G401 (cell line): ENCODE measurements at regions not wholly inside any gene's neighbourhood (a gene's known extent, or its start where the extent isn't known, plus 50 kb on each side); places are given as distances from the start of the nearest gene placed in this dataset.
A peak's percentile ranks its signal among the peaks of the same experiment; 100 is the strongest.
"Not testable (repeated sequence)": the region's sequence is repeated elsewhere in the genome, so short reads cannot be mapped to it uniquely, and the experiment has no call there.

Experiments
- DNase-seq: peaks from one replicate; pipeline ENCODE4 v3.0.0-alpha.2; 2015; ENCODE audit warnings: low spot score
- in situ Hi-C: cut with HindIII; loops from 2 replicates; pipeline ENCODE4 v1.10.0; 2016; ENCODE audit warnings: low sequenced_read_pairs, mixed read lengths

DNA sequence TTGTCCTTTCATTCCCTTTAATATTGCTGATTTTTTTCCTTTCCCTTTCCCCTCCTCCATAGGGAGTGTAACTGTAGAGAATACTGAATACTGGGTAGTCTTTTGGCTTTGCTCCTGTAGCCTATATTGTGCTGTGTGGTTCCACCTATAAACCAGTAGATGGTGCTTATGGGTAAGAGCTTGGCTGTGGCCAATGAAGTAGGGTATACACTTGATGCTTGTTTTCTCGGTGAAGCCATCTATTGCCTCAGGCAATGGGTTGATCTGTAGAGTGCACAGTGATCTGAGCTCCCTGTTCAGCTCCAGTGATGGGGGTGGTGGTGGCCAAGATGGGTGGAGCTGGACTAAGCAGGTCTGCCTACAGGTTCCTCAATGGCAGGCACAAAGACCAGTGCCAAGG is 203.3 kb upstream of the IMPG1 start:
- in situ Hi-C loops: no loop called here
- no peak for DNase-seq

DNA sequence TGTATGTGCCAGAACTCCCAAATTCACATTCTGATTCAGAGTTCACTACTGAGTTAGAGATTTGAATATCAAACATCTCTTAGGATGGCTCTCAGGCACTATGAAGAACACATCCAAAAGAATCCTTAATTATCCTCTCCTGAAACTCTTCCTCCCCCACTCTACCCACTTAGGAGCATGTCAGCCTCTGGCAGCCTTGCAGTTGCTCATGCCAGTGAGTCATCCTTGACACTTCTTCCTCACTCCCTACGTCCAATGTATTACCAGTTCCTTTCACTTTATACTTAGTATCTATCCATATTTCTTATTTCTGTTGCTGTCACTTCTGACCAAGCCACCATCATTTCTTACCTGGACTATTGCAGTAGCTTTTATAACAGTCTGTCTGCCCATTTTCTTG is 192.0 kb upstream of the IMPG1 start:
- in situ Hi-C loops: no loop called here
- no peak for DNase-seq

- in situ Hi-C loops: no loop called here
- DNase-seq: no peak
Observed at GRCh38 chr6:76262240-76262639, 189.8 kb upstream of the IMPG1 start.

GRCh38 chr6:76250666-76251065 is 178.2 kb upstream of the IMPG1 start:
- in situ Hi-C loops: no loop called here
- no peak for DNase-seq

DNA sequence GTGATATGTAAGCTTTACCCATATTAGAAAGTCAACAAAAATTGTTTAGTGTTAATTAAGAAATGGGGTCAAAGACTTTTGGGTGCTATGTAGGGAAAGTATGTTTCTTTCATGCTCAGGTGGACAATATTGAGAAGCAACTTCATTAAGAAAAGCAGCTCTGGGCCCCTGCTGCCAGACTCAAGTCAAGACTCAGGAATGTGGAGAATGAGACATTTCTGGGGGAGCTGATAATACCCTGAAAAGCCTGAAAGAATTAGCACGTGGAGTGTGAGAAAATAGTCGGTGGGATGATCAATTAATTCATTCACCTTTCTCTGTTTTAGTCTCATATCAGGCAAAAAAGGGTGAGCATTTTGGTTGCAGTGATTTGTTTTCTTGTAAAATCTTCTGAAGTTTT is 175.1 kb upstream of the IMPG1 start:
- in situ Hi-C loops: no loop called here
- no peak for DNase-seq

GRCh38 chr6:76240092-76240491 is 167.6 kb upstream of the IMPG1 start:
- no peak for DNase-seq
- in situ Hi-C loops: no loop called here

DNA sequence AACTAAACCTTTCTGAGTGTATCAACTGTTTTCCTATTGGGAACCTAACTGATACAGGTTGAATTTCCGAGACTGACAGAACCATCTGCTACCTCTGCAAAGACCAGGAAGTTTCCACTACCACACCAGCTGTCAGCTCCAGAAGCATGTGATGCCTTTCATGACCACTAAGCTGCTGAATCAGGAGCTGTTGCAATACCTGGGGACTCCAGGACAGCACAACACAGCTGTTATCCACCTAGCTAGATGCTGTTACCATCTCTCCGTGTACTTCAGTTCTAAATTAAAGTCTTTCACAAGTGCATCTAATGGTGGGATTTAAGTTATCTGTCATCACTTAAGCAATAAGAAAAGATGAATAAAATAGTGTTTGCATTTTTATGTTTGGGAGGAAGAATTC is 158.2 kb upstream of the IMPG1 start:
- no peak for DNase-seq
- in situ Hi-C loops: no loop called here

DNA sequence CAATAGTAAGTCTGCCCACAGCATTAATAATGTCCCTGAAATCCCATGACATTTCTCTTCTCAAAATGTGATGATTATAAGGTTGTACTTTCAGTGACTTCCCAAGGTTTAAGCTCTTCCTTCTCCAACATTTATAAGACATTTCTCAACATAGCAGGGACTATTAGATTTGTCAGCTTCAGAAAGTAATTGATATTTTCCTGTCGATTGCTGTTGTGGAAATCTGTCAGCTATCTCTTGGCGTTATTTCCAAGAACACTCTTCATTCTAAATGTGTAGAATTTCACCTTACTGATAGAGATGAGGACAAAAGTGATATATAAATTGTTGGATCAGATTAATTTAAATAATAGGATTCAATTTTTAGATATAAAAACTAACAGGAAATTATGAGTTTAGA is 149.7 kb upstream of the IMPG1 start:
- in situ Hi-C loops: no loop called here
- DNase-seq: no peak

DNA sequence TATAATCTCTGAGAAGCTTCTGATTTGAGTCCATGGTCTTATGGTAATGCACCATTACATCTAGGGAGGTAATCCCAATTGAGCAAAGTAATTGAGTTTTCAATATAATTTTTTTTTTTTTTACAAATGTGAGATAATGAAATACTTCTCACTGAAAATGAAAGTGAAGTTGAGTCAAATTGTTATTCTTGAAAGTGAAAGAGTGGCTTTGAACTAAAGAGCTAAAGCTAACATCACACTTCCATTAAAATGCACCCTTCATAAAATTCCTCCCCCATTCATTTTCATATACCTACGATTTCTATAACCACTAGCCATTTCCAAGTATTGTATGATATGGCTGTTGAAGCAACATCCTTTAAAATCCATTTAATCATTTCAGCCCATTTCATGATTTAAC is 149.1 kb upstream of the IMPG1 start:
- in situ Hi-C loops: no loop called here
- no peak for DNase-seq

DNA sequence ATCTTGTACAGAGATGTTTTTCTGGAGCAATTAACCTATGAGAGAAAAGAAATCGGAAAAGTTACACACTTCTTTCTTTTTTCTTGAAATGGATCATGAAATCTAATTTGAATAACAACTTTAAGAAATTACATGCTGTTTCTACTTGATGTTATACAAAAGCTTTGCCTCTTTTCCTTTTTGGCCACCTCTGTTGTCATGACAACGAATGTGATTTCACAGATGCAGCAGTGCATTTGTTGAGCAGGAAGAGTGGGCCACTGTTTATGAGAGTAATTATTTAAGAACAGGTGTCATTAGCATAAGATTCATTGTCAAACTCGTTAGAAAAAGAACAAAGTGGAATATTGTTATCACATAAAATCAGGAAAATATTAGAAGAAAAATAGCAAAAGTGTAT is 148.3 kb upstream of the IMPG1 start:
- no peak for DNase-seq
- in situ Hi-C loops: no loop called here

DNA sequence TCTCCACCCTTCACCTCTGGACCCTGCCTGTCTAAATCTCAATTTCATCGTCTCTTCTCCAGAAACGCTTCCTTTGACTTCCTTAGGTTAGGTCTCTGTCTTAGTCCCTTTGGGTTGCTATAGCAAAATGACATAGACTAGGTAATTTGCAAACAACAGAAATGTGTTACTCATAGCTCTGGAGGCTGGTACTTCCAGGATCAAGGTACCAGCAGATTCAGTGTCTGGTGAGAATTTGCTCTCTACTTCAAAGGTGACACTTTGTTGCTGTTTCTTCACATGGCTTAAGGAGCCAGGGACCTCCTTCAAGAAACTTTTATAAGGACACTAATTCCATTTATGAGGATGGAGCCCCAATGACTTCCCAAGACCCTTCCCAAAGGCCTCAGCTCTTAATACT is 145.1 kb upstream of the IMPG1 start:
- in situ Hi-C loops: no loop called here
- DNase-seq: no peak

DNA sequence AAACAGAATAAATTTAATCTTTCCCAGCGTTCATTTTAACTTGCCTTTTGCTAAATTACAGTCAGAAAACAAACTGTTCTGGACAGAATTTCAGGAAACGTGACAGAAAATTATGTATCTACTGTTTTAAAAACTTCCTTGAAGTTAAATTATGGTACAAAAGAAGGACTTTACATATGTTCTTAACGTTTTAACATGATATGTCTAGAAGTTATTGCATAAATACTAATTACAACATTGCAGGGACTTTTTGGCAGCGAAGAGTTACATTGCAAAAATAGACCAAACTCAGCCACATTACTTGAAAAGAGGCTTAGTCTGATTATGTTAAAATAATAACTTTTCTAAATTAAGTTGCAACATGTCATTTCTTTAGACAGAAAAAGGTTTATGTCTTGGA is 142.1 kb upstream of the IMPG1 start:
- DNase-seq: no peak
- in situ Hi-C loops: no loop called here

DNA sequence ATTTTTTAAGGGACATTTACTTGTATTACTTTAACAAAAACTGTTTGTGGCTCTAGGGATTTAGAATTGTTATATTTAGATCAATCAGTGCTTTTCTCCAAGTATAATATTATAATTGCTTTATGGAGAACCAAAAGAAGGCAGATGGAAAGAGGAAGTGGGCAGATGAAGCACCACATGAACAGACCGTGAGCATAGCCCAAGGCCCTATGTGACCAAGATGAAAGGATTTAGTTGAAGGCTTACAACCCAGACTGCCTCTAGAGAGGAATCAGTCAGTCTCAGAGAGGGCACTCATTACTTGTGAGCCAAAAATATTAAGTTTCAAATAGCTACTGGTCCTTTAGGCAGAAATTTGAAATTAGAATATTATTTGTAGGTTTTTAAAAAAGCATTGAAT is 102.3 kb upstream of the IMPG1 start:
- peak; percentile 23 for DNase-seq
- in situ Hi-C loops: no loop called here

GRCh38 chr6:76166874-76167273 is 94.4 kb upstream of the IMPG1 start:
- in situ Hi-C loops: no loop called here
- no peak for DNase-seq

DNA sequence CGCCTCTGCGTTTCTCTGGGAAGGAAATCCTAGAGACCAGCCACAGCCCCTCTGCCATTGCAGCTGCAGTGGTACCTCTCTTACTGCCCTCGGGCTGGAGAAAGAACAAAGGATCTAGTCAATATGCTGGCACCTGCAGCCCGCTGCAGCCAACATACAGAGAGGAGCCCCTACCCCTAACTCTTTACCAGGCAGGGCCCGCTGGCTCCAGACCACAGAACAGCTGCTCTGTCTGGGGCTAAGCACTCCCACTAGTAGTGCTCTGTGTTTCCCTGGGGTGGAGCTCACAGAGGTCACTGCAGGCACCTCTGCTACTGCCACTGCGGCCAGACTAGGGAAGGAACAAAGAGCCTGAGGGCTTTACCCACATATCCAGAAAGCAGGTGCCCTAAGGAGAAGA is 93.8 kb upstream of the IMPG1 start:
- DNase-seq: no peak
- in situ Hi-C loops: no loop called here

DNA sequence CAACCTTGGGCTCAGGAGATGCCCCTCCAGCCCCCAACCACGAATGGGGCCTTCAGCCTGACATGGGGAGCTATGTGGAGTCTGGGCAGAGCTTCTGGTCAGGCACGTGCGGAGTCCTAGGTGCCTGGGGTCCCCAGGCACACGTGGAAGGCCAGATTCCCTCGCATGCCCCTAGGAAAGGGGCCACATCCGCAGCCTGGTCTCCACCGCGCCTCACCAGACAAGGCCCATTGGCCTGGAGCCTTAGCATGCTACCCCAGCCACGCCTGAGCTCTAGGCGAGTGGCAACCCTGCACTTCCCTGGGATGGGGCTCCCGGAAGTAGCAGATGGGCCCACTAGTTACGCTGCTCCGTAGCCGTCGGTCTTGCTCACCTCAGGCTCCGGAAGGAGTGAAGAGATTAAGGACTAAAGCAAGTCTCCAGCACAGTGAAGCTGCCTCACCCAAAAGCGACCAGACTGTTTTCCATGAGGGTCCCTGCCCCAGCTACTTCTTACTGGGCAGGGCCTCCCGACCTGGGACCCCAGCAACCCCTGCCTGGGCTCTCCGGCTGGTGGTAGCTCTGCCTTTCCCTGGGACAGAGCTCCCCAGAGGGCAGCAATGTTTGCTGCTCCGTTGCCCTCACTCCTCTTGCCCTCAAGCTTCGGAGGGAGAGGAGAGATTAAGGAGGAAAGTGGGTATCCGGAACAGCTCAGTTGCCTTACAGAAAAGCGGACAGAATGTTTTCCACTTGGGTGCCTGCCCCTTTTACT is 93.2 kb upstream of the IMPG1 start:
- no peak for DNase-seq
- in situ Hi-C loops: no loop called here

GRCh38 chr6:76162811-76163210 is 90.3 kb upstream of the IMPG1 start:
- DNase-seq: no peak
- in situ Hi-C loops: no loop called here

GRCh38 chr6:76157800-76158199 is 85.3 kb upstream of the IMPG1 start:
- DNase-seq, in situ Hi-C loops: not testable (repeated sequence)

GRCh38 chr6:76135481-76135880 is 63.0 kb upstream of the IMPG1 start:
- in situ Hi-C loops: no loop called here
- no peak for DNase-seq

DNA sequence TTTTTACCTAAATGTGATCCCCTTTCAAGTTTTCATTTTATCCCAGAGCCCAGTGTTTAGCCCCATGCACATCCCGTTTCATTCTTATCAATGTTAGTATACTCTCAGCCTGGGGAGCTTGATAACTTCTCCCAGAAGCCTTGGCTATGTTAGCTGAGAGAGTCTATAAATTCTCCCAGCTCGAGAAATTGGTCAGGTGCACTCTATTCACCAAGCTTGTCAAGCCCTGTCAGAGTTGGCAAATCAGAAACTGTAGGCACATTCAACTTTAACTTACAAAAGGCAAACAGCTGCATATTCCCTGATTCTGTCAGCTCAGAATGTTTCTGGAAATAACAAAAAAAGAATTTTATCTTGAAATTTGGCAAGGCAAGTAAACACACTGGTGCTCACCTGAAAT is 62.2 kb upstream of the IMPG1 start:
- DNase-seq: no peak
- in situ Hi-C loops: no loop called here

DNA sequence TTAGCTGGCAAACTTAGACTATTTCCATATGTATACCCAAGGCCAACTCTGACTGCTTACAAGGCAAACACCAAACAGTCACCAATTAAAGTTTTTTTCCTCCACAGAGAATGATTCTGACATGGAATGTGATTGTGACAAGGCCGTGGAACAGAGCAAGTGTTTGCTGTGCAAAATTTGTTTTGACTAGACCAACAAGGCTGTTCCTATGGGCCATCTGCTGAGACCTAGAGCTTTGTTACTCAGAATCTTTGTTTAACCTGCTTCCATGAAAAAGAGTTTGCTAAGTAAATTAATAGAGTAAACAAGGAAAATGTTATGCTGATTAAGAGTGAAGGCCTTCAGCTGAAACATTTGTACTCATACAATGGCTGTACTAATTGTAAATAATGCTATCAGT is 51.6 kb upstream of the IMPG1 start:
- in situ Hi-C loops: no loop called here
- DNase-seq: no peak
